ENCODE measurements at regions not wholly inside any gene's neighbourhood (a gene's known extent, or its start where the extent isn't known, plus 50 kb on each side); places are given as distances from the start of the nearest gene placed in this dataset.
A peak's percentile ranks its signal among the peaks of the same experiment; 100 is the strongest.

- WGBS, 2 donors: 87 to 91% methylated on average over 2 of the region's 2 CpGs
- TF ChIP-seq EP300 (IDR thresholded peaks at IDR 0.05) (no peak), POLR2AphosphoS5 (IDR thresholded peaks at IDR 0.05) (no peak), POLR2A (IDR thresholded peaks at IDR 0.05) (no peak)
- TF ChIP-seq, protein P1, sequence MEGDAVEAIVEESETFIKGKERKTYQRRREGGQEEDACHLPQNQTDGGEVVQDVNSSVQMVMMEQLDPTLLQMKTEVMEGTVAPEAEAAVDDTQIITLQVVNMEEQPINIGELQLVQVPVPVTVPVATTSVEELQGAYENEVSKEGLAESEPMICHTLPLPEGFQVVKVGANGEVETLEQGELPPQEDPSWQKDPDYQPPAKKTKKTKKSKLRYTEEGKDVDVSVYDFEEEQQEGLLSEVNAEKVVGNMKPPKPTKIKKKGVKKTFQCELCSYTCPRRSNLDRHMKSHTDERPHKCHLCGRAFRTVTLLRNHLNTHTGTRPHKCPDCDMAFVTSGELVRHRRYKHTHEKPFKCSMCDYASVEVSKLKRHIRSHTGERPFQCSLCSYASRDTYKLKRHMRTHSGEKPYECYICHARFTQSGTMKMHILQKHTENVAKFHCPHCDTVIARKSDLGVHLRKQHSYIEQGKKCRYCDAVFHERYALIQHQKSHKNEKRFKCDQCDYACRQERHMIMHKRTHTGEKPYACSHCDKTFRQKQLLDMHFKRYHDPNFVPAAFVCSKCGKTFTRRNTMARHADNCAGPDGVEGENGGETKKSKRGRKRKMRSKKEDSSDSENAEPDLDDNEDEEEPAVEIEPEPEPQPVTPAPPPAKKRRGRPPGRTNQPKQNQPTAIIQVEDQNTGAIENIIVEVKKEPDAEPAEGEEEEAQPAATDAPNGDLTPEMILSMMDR (IDR thresholded peaks at IDR 0.05): no peak
- H3K36me3 ChIP-seq: no peaks in the 10 kb centered on the region
- H3K27me3 ChIP-seq: no peaks in the 10 kb centered on the region
- no peaks in the 10 kb centered on the region for H3K9me3 ChIP-seq
- DNase-seq: no peak
- ATAC-seq (ENCODE audit: low FRiP score in 2 of 2): no peak
- H3K4me3 ChIP-seq: no peak overlapping the region
- no peaks in the 10 kb centered on the region for H3K4me1 ChIP-seq
- H3K27ac ChIP-seq: no peak overlapping the region
Observed at GRCh38 chr12:84495711-84496110, 416.9 kb downstream of the SLC6A15 start.

DNA sequence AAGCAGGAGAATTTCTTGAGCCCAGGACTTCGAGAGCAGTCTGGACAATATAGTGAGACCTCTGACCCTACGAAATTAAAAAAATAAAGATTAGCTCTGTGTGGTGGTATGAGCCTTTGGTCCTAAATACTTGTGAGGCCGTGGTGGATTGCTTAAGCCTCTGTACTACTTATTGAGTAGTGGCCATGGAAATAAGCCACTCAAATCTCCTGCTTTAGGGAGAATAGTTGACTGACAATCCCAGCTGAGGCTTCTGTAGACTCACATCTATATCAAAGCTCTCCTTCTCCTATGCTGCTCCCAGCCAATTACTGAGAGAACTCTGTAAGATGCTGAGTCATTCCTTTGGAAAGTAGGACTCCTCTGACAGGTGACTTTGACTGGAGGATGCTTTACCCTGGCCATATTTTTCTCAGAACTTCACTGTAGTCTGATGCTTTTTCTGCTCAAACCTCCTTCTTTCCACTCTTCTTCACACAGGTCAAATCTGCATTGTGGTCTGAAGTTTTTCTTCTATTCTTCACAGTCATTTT, 420.2 kb downstream of the SLC6A15 start:
- Histone ChIP-seq H3K27ac (no peak overlapping the region), H3K27me3 (no peaks in the 10 kb centered on the region), H3K36me3 (no peaks in the 10 kb centered on the region), H3K4me1 (no peaks in the 10 kb centered on the region), H3K9me3 (no peaks in the 10 kb centered on the region), H3K4me3 (no peak overlapping the region)
- WGBS, 2 donors: 68 to 80% methylated on average over 3 of the region's 3 CpGs
- ATAC-seq (ENCODE audit: low FRiP score in 2 of 2): peak in 1 of 2 donors; percentile 19
- DNase-seq: no peak
- TF ChIP-seq, protein P1 (IDR thresholded peaks at IDR 0.05): no peak
- TF ChIP-seq EP300 (IDR thresholded peaks at IDR 0.05) (no peak), POLR2A (IDR thresholded peaks at IDR 0.05) (no peak), POLR2AphosphoS5 (IDR thresholded peaks at IDR 0.05) (no peak)

GRCh38 chr12:84484798-84485197, 427.8 kb downstream of the SLC6A15 start:
- DNase-seq: no peak
- no peak for ATAC-seq (ENCODE audit: low FRiP score in 2 of 2)
- Histone ChIP-seq H3K9me3 (no peaks in the 10 kb centered on the region), H3K27me3 (no peaks in the 10 kb centered on the region), H3K36me3 (no peaks in the 10 kb centered on the region), H3K4me3 (no peak overlapping the region), H3K4me1 (no peaks in the 10 kb centered on the region), H3K27ac (no peak overlapping the region)
- no peak for TF ChIP-seq POLR2AphosphoS5 (IDR thresholded peaks at IDR 0.05)
- no peak for TF ChIP-seq EP300 (IDR thresholded peaks at IDR 0.05)
- TF ChIP-seq, protein P1 (IDR thresholded peaks at IDR 0.05): no peak
- no peak for TF ChIP-seq POLR2A (IDR thresholded peaks at IDR 0.05)
- 83 to 88% methylated on average over 2 of the region's 2 CpGs for WGBS, 2 donors

- H3K4me1 ChIP-seq: no peaks in the 10 kb centered on the region
- H3K4me3 ChIP-seq: no peak overlapping the region
- DNase-seq (no peak), ATAC-seq (ENCODE audit: low FRiP score in 2 of 2) (no peak)
- H3K36me3 ChIP-seq: no peaks in the 10 kb centered on the region
- no peaks in the 10 kb centered on the region for H3K27me3 ChIP-seq
- WGBS, 2 donors: 42 to 59% methylated on average over 3 of the region's 3 CpGs
- TF ChIP-seq EP300 (IDR thresholded peaks at IDR 0.05): no peak
- no peak for TF ChIP-seq POLR2A (IDR thresholded peaks at IDR 0.05)
- TF ChIP-seq POLR2AphosphoS5 (IDR thresholded peaks at IDR 0.05): no peak
- TF ChIP-seq, protein P1 (IDR thresholded peaks at IDR 0.05): no peak
- H3K9me3 ChIP-seq: no peaks in the 10 kb centered on the region
- no peak overlapping the region for H3K27ac ChIP-seq
Observed at GRCh38 chr12:84480803-84481202, 431.8 kb downstream of the SLC6A15 start.

DNA sequence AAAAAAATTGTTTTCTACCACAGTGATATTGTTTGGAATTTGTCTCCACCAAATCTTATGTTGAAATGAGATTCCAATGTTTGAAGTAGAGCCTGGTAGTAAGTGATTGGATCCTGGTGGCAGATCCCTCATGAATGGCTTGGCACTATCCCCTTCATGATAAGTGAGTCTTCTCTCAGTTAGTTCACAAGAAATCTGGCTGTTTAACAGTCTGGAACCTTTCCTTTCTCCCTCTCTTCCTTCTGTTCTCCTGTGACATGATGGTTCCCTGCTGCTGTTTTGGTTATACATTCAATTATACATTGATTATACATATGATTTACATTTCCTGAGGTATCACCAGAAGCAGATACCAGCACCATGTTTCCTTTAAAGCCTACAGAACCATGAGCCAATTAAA, 442.2 kb downstream of the SLC6A15 start:
- ATAC-seq (ENCODE audit: low FRiP score in 2 of 2): no peak
- TF ChIP-seq, protein P1 (IDR thresholded peaks at IDR 0.05): no peak
- no peak for TF ChIP-seq POLR2AphosphoS5 (IDR thresholded peaks at IDR 0.05)
- no peak for TF ChIP-seq POLR2A (IDR thresholded peaks at IDR 0.05)
- no peak for TF ChIP-seq EP300 (IDR thresholded peaks at IDR 0.05)
- H3K4me1 ChIP-seq: no peaks in the 10 kb centered on the region
- no peaks in the 10 kb centered on the region for H3K27me3 ChIP-seq
- H3K4me3 ChIP-seq: no peak overlapping the region
- no peak for DNase-seq
- H3K36me3 ChIP-seq: no peaks in the 10 kb centered on the region
- H3K9me3 ChIP-seq: no peaks in the 10 kb centered on the region
- no peak overlapping the region for H3K27ac ChIP-seq

All from upper lobe of left lung (tissue), 6 donors.